Naive thymus-derived CD4-positive, alpha-beta T cell (primary cell): ENCODE measurements at regions not wholly inside any gene's neighbourhood (a gene's known extent, or its start where the extent isn't known, plus 50 kb on each side); places are given as distances from the start of the nearest gene placed in this dataset.
A peak's percentile ranks its signal among the peaks of the same experiment; 100 is the strongest.

ENCODE experiments used
- ATAC-seq: fragments of 150-1000 bp; cut with Tn5 transposase; 2 replicates; pipeline ENCODE4 v1.10.0; 2021; ENCODE audit warnings: mild to moderate bottlenecking, moderate library complexity
- CTCF ChIA-PET: fragments of 350-600 bp; sonication (Branson Sonifier 250); formaldehyde crosslinking; loops from one replicate; lab custom pipeline; 2021; ENCODE audit warnings: antibody characterized with exemption; lab: Charles Lee
- POLR2A ChIA-PET: fragments of 350-600 bp; sonication (Branson Sonifier 250); formaldehyde crosslinking; loops from one replicate; lab custom pipeline; 2021; ENCODE audit warnings: antibody characterized with exemption, inconsistent platforms; lab: Charles Lee
- DNase-seq, 9 donors: peaks; one replicate each; pipeline versions ENCODE4 v3.0.0 to v3.0.0-alpha.2; 2020 to 2022; ENCODE audit warnings: mixed read lengths in 1 of 9
- H3K27ac ChIP-seq: one replicate; pipeline ENCODE4 v1.7.0; 2013; ENCODE audit warnings: mild to moderate bottlenecking, low read depth, low read length, moderate library complexity
- H3K27me3 ChIP-seq, 2 donors: one replicate each; pipeline ENCODE4 v1.7.0; 2013; ENCODE audit warnings: low read length in 2 of 2, mild to moderate bottlenecking in 2 of 2, moderate library complexity in 2 of 2; ENCODE audit not compliant: control insufficient read depth in 2 of 2, insufficient read depth in 2 of 2
- H3K36me3 ChIP-seq, 3 experiments: 1 replicate in 2 of 3; 2 replicates in 1 of 3; pipeline ENCODE4 v1.7.0; 2013; ENCODE audit warnings: low read length in 3 of 3, mild to moderate bottlenecking in 3 of 3, moderate library complexity in 1 of 3; ENCODE audit not compliant: insufficient read depth in 3 of 3, control insufficient read depth in 2 of 3
- H3K4me1 ChIP-seq, 2 donors: one replicate each; pipeline ENCODE4 v1.7.0; 2013; ENCODE audit warnings: low read length in 2 of 2, mild to moderate bottlenecking in 2 of 2, moderate library complexity in 1 of 2; ENCODE audit not compliant: control insufficient read depth in 2 of 2, insufficient read depth in 2 of 2
- H3K4me3 ChIP-seq: 2 replicates; pipeline ENCODE4 v1.7.0; 2013; ENCODE audit warnings: mild to moderate bottlenecking, low read length
- H3K9me3 ChIP-seq, 3 experiments: 1 replicate in 2 of 3; 2 replicates in 1 of 3; pipeline ENCODE4 v1.7.0; 2013; ENCODE audit warnings: low read length in 3 of 3; ENCODE audit not compliant: control insufficient read depth in 2 of 3
- H3K27ac Mint-ChIP-seq, 9 donors: one replicate each; pipeline ENCODE4 v1.8.0; 2020 to 2022; ENCODE audit warnings: mixed read lengths in 9 of 9, mild to moderate bottlenecking in 8 of 9, moderate library complexity in 5 of 9, inconsistent platforms in 2 of 9
- H3K27me3 Mint-ChIP-seq, 5 donors: one replicate each; pipeline ENCODE4 v1.8.0; 2021 to 2022; ENCODE audit warnings: mixed read lengths in 5 of 5, mild to moderate bottlenecking in 1 of 5
- H3K36me3 Mint-ChIP-seq, 5 donors: one replicate each; pipeline ENCODE4 v1.8.0; 2020 to 2022; ENCODE audit warnings: mixed read lengths in 5 of 5, mild to moderate bottlenecking in 3 of 5, inconsistent platforms in 1 of 5
- H3K4me1 Mint-ChIP-seq, 7 donors: one replicate each; pipeline ENCODE4 v1.8.0; 2020 to 2022; ENCODE audit warnings: mixed read lengths in 7 of 7, mild to moderate bottlenecking in 3 of 7, inconsistent platforms in 1 of 7
- H3K4me3 Mint-ChIP-seq, 10 donors: one replicate each; pipeline ENCODE4 v1.8.0; 2020 to 2022; ENCODE audit warnings: mild to moderate bottlenecking in 10 of 10, mixed read lengths in 10 of 10, moderate library complexity in 6 of 10, inconsistent platforms in 2 of 10
- H3K9me3 Mint-ChIP-seq, 11 donors: one replicate each; pipeline ENCODE4 v1.8.0; 2020 to 2022; ENCODE audit warnings: mixed read lengths in 11 of 11, mild to moderate bottlenecking in 4 of 11, inconsistent platforms in 1 of 11, moderate library complexity in 1 of 11
- intact Hi-C, 2 donors: fragments of 100-400 bp; cut with micrococcal nuclease; formaldehyde crosslinking; loops; one replicate each; pipeline ENCODE4 v1.15.1; 2023

DNA sequence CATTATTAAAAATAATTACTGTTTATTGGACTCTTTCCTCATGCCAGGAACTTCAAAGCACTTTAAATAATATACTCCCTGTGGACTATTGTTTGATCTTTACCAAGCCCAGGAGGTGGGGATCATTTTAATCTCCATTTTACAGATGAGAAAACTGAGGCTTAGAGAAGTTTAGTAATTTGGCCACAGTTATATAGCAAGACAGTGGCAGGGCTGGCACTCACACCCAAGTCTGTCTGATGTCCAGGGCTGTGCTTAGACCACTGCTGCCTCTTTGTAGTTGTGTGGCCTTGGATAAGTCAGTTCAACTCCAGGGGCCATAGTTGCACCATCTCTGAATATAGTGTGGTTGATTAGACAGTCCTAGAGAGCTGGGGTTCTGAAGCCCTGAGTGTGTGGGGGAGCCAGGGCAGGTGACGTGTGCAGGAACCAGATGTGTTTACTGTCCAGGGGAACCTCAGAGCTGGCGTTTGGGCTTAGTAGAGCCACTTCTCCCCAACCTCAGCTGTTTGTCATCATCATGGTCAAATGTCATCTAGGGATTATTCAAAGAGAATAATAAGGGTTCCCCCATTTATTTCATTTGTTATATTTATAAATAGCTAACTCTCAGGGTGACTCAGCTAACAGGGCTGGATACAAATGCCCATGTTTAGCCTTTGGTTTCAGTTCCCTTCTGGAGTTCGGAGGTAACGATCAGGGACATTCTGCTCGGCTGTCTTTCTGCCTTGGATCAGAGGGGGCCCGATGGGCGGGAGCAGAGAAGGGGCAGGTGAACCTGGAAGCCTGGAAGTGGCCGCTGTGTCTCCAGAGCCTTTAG lies 68.0 kb downstream of the BOLA3 start:
- no peaks in the 10 kb centered on the region for H3K9me3 Mint-ChIP-seq
- Histone ChIP-seq H3K36me3 (peaks cover 0 to 58% (median 12%) of the 10 kb centered on the region in 3 experiments), H3K4me1 (no peaks in the 10 kb centered on the region), H3K27me3 (no peaks in the 10 kb centered on the region), H3K27ac (no peak overlapping the region), H3K9me3 (no peaks in the 10 kb centered on the region), H3K4me3 (no peak overlapping the region)
- no peak overlapping the region for H3K4me3 Mint-ChIP-seq
- peaks cover 0 to 56% (median 21%) of the 10 kb centered on the region in 5 donors for H3K36me3 Mint-ChIP-seq
- DNase-seq (no peak), ATAC-seq (peak; percentile 78)
- H3K4me1 Mint-ChIP-seq, result peaks cover 0 to 17% (median 4%) of the 10 kb centered on the region in 7 donors
- intact Hi-C loops, result loop anchor here in 1 of 2 donors (5.0 kb wide), 1 partner anchor 137 kb away; no protein-coding TSS in a partner anchor
- ChIA-PET CTCF (interaction anchor here (0.6 to 0.9 kb wide), 3 partner anchors 40 to 142 kb away, joined by 3 to 4 read pairs (median 4); no protein-coding TSS in a partner anchor), POLR2A (interaction anchor here (0.6 to 1.1 kb wide), 2 partner anchors 27 to 511 kb away, joined by 4 to 5 read pairs; no protein-coding TSS in a partner anchor)
- peak overlapping the region in 1 of 9 donors; percentile 38 for H3K27ac Mint-ChIP-seq
- no peaks in the 10 kb centered on the region for H3K27me3 Mint-ChIP-seq

GRCh38 chr2:74080346-74080745 lies 67.4 kb downstream of the BOLA3 start:
- H3K9me3 ChIP-seq, result no peaks in the 10 kb centered on the region
- H3K4me1 ChIP-seq, result no peaks in the 10 kb centered on the region
- peaks cover 0 to 63% (median 12%) of the 10 kb centered on the region in 3 experiments for H3K36me3 ChIP-seq
- H3K27ac Mint-ChIP-seq, result peak overlapping the region in 1 of 9 donors; percentile 38
- no peak overlapping the region for H3K4me3 ChIP-seq
- ChIA-PET CTCF (interaction anchor here (0.9 kb wide), 1 partner anchor 143 kb away, joined by 4 read pairs; no protein-coding TSS in a partner anchor), POLR2A (interaction anchor here (0.6 to 1.1 kb wide), 3 partner anchors 14 to 510 kb away, joined by 3 to 5 read pairs (median 4); no protein-coding TSS in a partner anchor)
- H3K36me3 Mint-ChIP-seq, result peaks cover 0 to 62% (median 21%) of the 10 kb centered on the region in 5 donors
- peak in 1 of 9 donors; percentile 3 for DNase-seq
- no peaks in the 10 kb centered on the region for H3K27me3 Mint-ChIP-seq
- H3K27ac ChIP-seq, result no peak overlapping the region
- intact Hi-C loops, result no loop called here
- H3K4me3 Mint-ChIP-seq, result no peak overlapping the region
- ATAC-seq, result peak; percentile 52
- peaks cover 0 to 17% (median 4%) of the 10 kb centered on the region in 7 donors for H3K4me1 Mint-ChIP-seq
- H3K9me3 Mint-ChIP-seq, result no peaks in the 10 kb centered on the region
- no peaks in the 10 kb centered on the region for H3K27me3 ChIP-seq

GRCh38 chr2:74081030-74081762 lies 66.5 kb downstream of the BOLA3 start:
- H3K4me1 ChIP-seq, result no peaks in the 10 kb centered on the region
- H3K4me3 ChIP-seq, result no peak overlapping the region
- no peak for ATAC-seq
- ChIA-PET CTCF (interaction anchor here (0.9 kb wide), 1 partner anchor 144 kb away, joined by 4 read pairs; no protein-coding TSS in a partner anchor), POLR2A (interaction anchor here (0.8 to 1.1 kb wide), 2 partner anchors 15 to 28 kb away, joined by 3 to 4 read pairs; no protein-coding TSS in a partner anchor)
- no peaks in the 10 kb centered on the region for H3K9me3 ChIP-seq
- intact Hi-C loops, result no loop called here
- peak overlapping the region in 7 of 9 donors; percentile 1 to 78 (median 21) for H3K27ac Mint-ChIP-seq
- no peaks in the 10 kb centered on the region for H3K27me3 Mint-ChIP-seq
- peaks cover 0 to 67% (median 12%) of the 10 kb centered on the region in 3 experiments for H3K36me3 ChIP-seq
- peaks cover 0 to 64% (median 14%) of the 10 kb centered on the region in 5 donors for H3K36me3 Mint-ChIP-seq
- no peak overlapping the region for H3K4me3 Mint-ChIP-seq
- H3K9me3 Mint-ChIP-seq, result no peaks in the 10 kb centered on the region
- no peak for DNase-seq
- no peaks in the 10 kb centered on the region for H3K27me3 ChIP-seq
- H3K4me1 Mint-ChIP-seq, result peaks cover 0 to 17% (median 4%) of the 10 kb centered on the region in 7 donors
- peak overlapping the region; percentile 8 for H3K27ac ChIP-seq

- CTCF ChIA-PET, result no interaction called here
- H3K27me3 Mint-ChIP-seq, result no peaks in the 10 kb centered on the region
- Histone ChIP-seq H3K27ac (peak overlapping the region; percentile 8), H3K36me3 (peaks cover 0 to 67% (median 12%) of the 10 kb centered on the region in 3 experiments), H3K4me1 (no peaks in the 10 kb centered on the region), H3K27me3 (no peaks in the 10 kb centered on the region), H3K4me3 (no peak overlapping the region), H3K9me3 (no peaks in the 10 kb centered on the region)
- no peaks in the 10 kb centered on the region for H3K9me3 Mint-ChIP-seq
- peaks cover 0 to 13% (median 1%) of the 10 kb centered on the region in 7 donors for H3K4me1 Mint-ChIP-seq
- ATAC-seq (no peak), DNase-seq (no peak)
- H3K27ac Mint-ChIP-seq, result peak overlapping the region in 3 of 9 donors; percentile 10 to 78 (median 16)
- intact Hi-C loops, result no loop called here
- no peak overlapping the region for H3K4me3 Mint-ChIP-seq
- POLR2A ChIA-PET, result no interaction called here
- peaks cover 0 to 60% (median 15%) of the 10 kb centered on the region in 5 donors for H3K36me3 Mint-ChIP-seq
These were observed 66.0 kb downstream of the BOLA3 start for GRCh38 chr2:74081763-74082110.

DNA sequence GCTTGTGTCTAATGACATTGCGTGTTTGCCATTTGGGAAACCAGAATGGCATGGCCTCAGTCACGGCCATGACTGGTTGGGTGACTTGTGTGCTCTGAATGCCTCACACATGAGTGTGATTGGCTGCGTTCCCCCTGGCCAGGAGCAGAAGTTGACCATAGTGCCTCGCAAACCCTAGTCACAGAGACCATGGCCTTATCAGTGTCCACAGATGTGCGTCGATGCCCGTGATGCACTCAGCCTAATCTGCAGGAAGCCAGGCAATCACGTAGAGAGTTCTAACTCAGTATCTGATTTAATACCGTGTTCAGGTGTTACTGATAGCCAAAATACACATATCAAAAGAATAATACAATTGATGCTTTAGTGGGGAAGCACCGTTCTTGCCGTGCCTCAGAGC lies 64.0 kb downstream of the BOLA3 start:
- Mint-ChIP-seq H3K9me3 (no peaks in the 10 kb centered on the region), H3K27ac (peak overlapping the region in 1 of 9 donors; percentile 14), H3K4me1 (peaks cover 0 to 12% (median 0%) of the 10 kb centered on the region in 7 donors), H3K36me3 (peaks cover 3 to 57% (median 18%) of the 10 kb centered on the region in 5 donors), H3K4me3 (no peak overlapping the region), H3K27me3 (no peaks in the 10 kb centered on the region)
- no peak overlapping the region for H3K27ac ChIP-seq
- H3K4me3 ChIP-seq, result no peak overlapping the region
- H3K9me3 ChIP-seq, result no peaks in the 10 kb centered on the region
- no peaks in the 10 kb centered on the region for H3K4me1 ChIP-seq
- H3K36me3 ChIP-seq, result peaks cover 5 to 73% (median 12%) of the 10 kb centered on the region in 3 experiments
- ChIA-PET CTCF (interaction anchor here (0.6 kb wide), 1 partner anchor 176 kb away, joined by 3 read pairs; no protein-coding TSS in a partner anchor), POLR2A (no interaction called here)
- no peak for ATAC-seq
- H3K27me3 ChIP-seq, result no peaks in the 10 kb centered on the region
- intact Hi-C loops, result no loop called here
- DNase-seq, result no peak
